ENCODE measurements at regions not wholly inside any gene's neighbourhood (a gene's known extent, or its start where the extent isn't known, plus 50 kb on each side); places are given as distances from the start of the nearest gene placed in this dataset.

GRCh38 chr3:182708810-182709209, 84.5 kb upstream of the ATP11B start:
- H3K4me1 ChIP-seq (ENCODE audit: insufficient read depth, low read length) = no peaks in the 10 kb centered on the region
- H3K9me3 ChIP-seq (ENCODE audit: low read depth, low read length) = no peaks in the 10 kb centered on the region
- no peak overlapping the region for H3K27ac ChIP-seq (ENCODE audit: low read depth, low read length)
- H3K27me3 ChIP-seq (ENCODE audit: insufficient read depth, low read length) = no peaks in the 10 kb centered on the region
- H3K79me2 ChIP-seq (ENCODE audit: insufficient read depth, low read length) = no peaks in the 10 kb centered on the region
- no peak for TF ChIP-seq CTCF (IDR thresholded peaks at IDR 0.05; ENCODE audit: extremely low read depth, low read depth, low read length)
- no peaks in the 10 kb centered on the region for H4K20me1 ChIP-seq (ENCODE audit: insufficient read depth, low read length)
- H2AFZ ChIP-seq (ENCODE audit: low read length) = no peak overlapping the region
- no peak overlapping the region for H3K4me3 ChIP-seq (ENCODE audit: insufficient read depth, low read length)
- H3K36me3 ChIP-seq (ENCODE audit: insufficient read depth, low read length) = no peaks in the 10 kb centered on the region
- no peak for DNase-seq (ENCODE audit: insufficient read length, low spot score, missing footprints)
- no peak overlapping the region for H3K4me2 ChIP-seq (ENCODE audit: insufficient read depth, low read length)

- H3K4me3 ChIP-seq (ENCODE audit: insufficient read depth, low read length) = no peak overlapping the region
- DNase-seq (ENCODE audit: insufficient read length, low spot score, missing footprints) = no peak
- TF ChIP-seq CTCF (IDR thresholded peaks at IDR 0.05; ENCODE audit: extremely low read depth, low read depth, low read length) = no peak
- H3K4me1 ChIP-seq (ENCODE audit: insufficient read depth, low read length) = no peaks in the 10 kb centered on the region
- H3K36me3 ChIP-seq (ENCODE audit: insufficient read depth, low read length) = no peaks in the 10 kb centered on the region
- H3K4me2 ChIP-seq (ENCODE audit: insufficient read depth, low read length) = no peak overlapping the region
- H3K9me3 ChIP-seq (ENCODE audit: low read depth, low read length) = no peaks in the 10 kb centered on the region
- no peaks in the 10 kb centered on the region for H3K79me2 ChIP-seq (ENCODE audit: insufficient read depth, low read length)
- H4K20me1 ChIP-seq (ENCODE audit: insufficient read depth, low read length) = no peaks in the 10 kb centered on the region
- no peak overlapping the region for H3K27ac ChIP-seq (ENCODE audit: low read depth, low read length)
- no peaks in the 10 kb centered on the region for H3K27me3 ChIP-seq (ENCODE audit: insufficient read depth, low read length)
- no peak overlapping the region for H2AFZ ChIP-seq (ENCODE audit: low read length)
Measured at GRCh38 chr3:182709306-182709705, 84.0 kb upstream of the ATP11B start.

- H3K4me1 ChIP-seq (ENCODE audit: insufficient read depth, low read length) = no peaks in the 10 kb centered on the region
- no peak overlapping the region for H3K4me3 ChIP-seq (ENCODE audit: insufficient read depth, low read length)
Measured at GRCh38 chr3:182710557-182711157, 82.6 kb upstream of the ATP11B start.

GRCh38 chr3:182711261-182711683, 82.0 kb upstream of the ATP11B start:
- Histone ChIP-seq H4K20me1 (ENCODE audit: insufficient read depth, low read length) (no peaks in the 10 kb centered on the region), H3K36me3 (ENCODE audit: insufficient read depth, low read length) (no peaks in the 10 kb centered on the region), H3K4me3 (ENCODE audit: insufficient read depth, low read length) (no peak overlapping the region), H3K79me2 (ENCODE audit: insufficient read depth, low read length) (no peaks in the 10 kb centered on the region), H3K4me1 (ENCODE audit: insufficient read depth, low read length) (no peaks in the 10 kb centered on the region), H3K4me2 (ENCODE audit: insufficient read depth, low read length) (no peak overlapping the region), H3K27ac (ENCODE audit: low read depth, low read length) (no peak overlapping the region), H2AFZ (ENCODE audit: low read length) (no peak overlapping the region), H3K27me3 (ENCODE audit: insufficient read depth, low read length) (no peaks in the 10 kb centered on the region), H3K9me3 (ENCODE audit: low read depth, low read length) (no peaks in the 10 kb centered on the region)
- no peak for TF ChIP-seq CTCF (IDR thresholded peaks at IDR 0.05; ENCODE audit: extremely low read depth, low read depth, low read length)
- DNase-seq (ENCODE audit: insufficient read length, low spot score, missing footprints) = no peak

More at GRCh38 chr3:182710557-182711157, 82.6 kb upstream of the ATP11B start:
- Histone ChIP-seq H3K27me3 (ENCODE audit: insufficient read depth, low read length) (no peaks in the 10 kb centered on the region), H3K9me3 (ENCODE audit: low read depth, low read length) (no peaks in the 10 kb centered on the region), H3K79me2 (ENCODE audit: insufficient read depth, low read length) (no peaks in the 10 kb centered on the region), H2AFZ (ENCODE audit: low read length) (no peak overlapping the region), H3K27ac (ENCODE audit: low read depth, low read length) (no peak overlapping the region), H4K20me1 (ENCODE audit: insufficient read depth, low read length) (no peaks in the 10 kb centered on the region), H3K4me2 (ENCODE audit: insufficient read depth, low read length) (no peak overlapping the region), H3K36me3 (ENCODE audit: insufficient read depth, low read length) (no peaks in the 10 kb centered on the region)
- peak; percentile 72 for TF ChIP-seq CTCF (IDR thresholded peaks at IDR 0.05; ENCODE audit: extremely low read depth, low read depth, low read length)
- no peak for DNase-seq (ENCODE audit: insufficient read length, low spot score, missing footprints)
